ENCODE measurements at regions not wholly inside any gene's neighbourhood (a gene's known extent, or its start where the extent isn't known, plus 50 kb on each side); places are given as distances from the start of the nearest gene placed in this dataset.

DNA sequence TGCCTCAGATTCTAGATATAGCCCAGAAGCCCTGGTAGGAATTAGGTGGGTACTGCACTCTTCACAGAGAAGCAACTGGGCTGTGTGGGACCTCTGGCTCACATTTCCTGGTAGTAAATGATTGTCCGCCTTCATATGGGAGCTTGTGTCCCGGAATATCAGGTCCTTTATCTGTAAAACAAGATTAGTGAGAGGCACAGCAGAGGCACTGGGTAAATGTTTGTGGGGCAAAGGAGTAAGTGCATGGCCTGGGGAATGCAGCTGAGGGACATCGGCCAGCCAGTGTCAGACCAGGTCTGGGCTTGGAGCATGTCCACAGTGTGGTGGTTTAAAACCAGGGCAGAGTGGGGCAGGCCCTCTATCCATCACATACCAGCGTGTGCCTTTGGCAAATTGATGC, 323.3 kb upstream of the ZMIZ1 start:
- TF ChIP-seq EP300 (IDR thresholded peaks at IDR 0.05) (no peak), POLR2A (IDR thresholded peaks at IDR 0.05) (no peak)
- TF ChIP-seq, protein P1, sequence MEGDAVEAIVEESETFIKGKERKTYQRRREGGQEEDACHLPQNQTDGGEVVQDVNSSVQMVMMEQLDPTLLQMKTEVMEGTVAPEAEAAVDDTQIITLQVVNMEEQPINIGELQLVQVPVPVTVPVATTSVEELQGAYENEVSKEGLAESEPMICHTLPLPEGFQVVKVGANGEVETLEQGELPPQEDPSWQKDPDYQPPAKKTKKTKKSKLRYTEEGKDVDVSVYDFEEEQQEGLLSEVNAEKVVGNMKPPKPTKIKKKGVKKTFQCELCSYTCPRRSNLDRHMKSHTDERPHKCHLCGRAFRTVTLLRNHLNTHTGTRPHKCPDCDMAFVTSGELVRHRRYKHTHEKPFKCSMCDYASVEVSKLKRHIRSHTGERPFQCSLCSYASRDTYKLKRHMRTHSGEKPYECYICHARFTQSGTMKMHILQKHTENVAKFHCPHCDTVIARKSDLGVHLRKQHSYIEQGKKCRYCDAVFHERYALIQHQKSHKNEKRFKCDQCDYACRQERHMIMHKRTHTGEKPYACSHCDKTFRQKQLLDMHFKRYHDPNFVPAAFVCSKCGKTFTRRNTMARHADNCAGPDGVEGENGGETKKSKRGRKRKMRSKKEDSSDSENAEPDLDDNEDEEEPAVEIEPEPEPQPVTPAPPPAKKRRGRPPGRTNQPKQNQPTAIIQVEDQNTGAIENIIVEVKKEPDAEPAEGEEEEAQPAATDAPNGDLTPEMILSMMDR (IDR thresholded peaks at IDR 0.05): no peak
